HepG2 (cell line): ENCODE measurements at regions not wholly inside any gene's neighbourhood (a gene's known extent, or its start where the extent isn't known, plus 50 kb on each side); places are given as distances from the start of the nearest gene placed in this dataset.

ENCODE experiments used
- ATAC-seq: fragments of 200-7000 bp; cut with Tn5 transposase; 3 replicates; pipeline ENCODE4 v1.9.1; 2020; ENCODE audit warnings: mild to moderate bottlenecking, moderate library complexity
- BruUV-seq: library from RNA; stranded (reverse); fragments of 400-500 nt; replicated peaks from 2 replicates; lab custom pipeline; 2021; lab: Mats Ljungman, UMichigan
- CTCF ChIA-PET: fragments of 300-600 bp; formaldehyde crosslinking; extraction: SDS; loops from one replicate; lab custom pipeline; 2021; ENCODE audit warnings: low total read pairs, inconsistent platforms, low intra/inter-chr PET ratio; lab: Yijun Ruan, JAX
- POLR2A ChIA-PET: fragments of 350-600 bp; sonication (Branson Sonifier 250); formaldehyde crosslinking; loops from one replicate; lab custom pipeline; 2020; ENCODE audit warnings: antibody characterized with exemption, inconsistent platforms; lab: Yijun Ruan, JAX
- DNase-seq: peaks from one replicate; pipeline ENCODE4 v3.0.0-alpha.2; 2015; ENCODE audit warnings: low spot score
- FAIRE-seq: peaks from 3 replicates; lab custom pipeline; 2011; peaks lifted over from hg19 to GRCh38; lab: Jason Lieb, UNC
- H2AFZ ChIP-seq: one replicate; pipeline ENCODE4 v1.6.1; 2011; ENCODE audit warnings: low read length, inconsistent platforms
- H3K27ac ChIP-seq: fragments of 300-600 bp; 3 replicates; pipeline ENCODE4 v1.8.0; 2011; ENCODE audit warnings: mixed run types, mild to moderate bottlenecking, mixed read lengths, low read length, inconsistent platforms; ENCODE audit not compliant: insufficient read depth; ENCODE audit errors: extremely low read length
- H3K27me3 ChIP-seq, 2 experiments: fragments of 200-600 bp in 1 of 2; 2 replicates in 1 of 2; 3 replicates in 1 of 2; pipeline versions ENCODE4 v1.6.0 to v1.8.0; 2011; ENCODE audit warnings: low read length in 2 of 2, mild to moderate bottlenecking in 2 of 2, moderate library complexity in 2 of 2, inconsistent platforms in 1 of 2; ENCODE audit not compliant: insufficient read depth in 2 of 2, control insufficient read depth in 1 of 2
- H3K36me3 ChIP-seq, 2 experiments: fragments of 200-600 bp in 1 of 2; replicated peaks in 1 of 2; 2 replicates in 1 of 2; 3 replicates in 1 of 2; pipeline versions ENCODE4 v1.5.1 to v1.8.0; 2011; ENCODE audit warnings: low read length in 2 of 2, inconsistent platforms in 1 of 2; ENCODE audit not compliant: insufficient read depth in 2 of 2, control insufficient read depth in 1 of 2
- H3K4me1 ChIP-seq: 2 replicates; pipeline ENCODE4 v1.5.1; 2012; ENCODE audit warnings: low read length, inconsistent platforms; ENCODE audit not compliant: insufficient read depth
- H3K4me2 ChIP-seq: 2 replicates; pipeline ENCODE4 v1.6.0; 2011; ENCODE audit warnings: low read depth, low read length, inconsistent platforms
- H3K4me3 ChIP-seq, 3 experiments: fragments of 200-600 bp in 1 of 3; sonication (generic), shearing (Covaris generic) in 1 of 3; replicated peaks in 1 of 3; 2 replicates each; pipeline ENCODE4 v1.5.1; 2011 to 2016; ENCODE audit warnings: low read length in 3 of 3, inconsistent platforms in 2 of 3, low read depth in 2 of 3, mild to moderate bottlenecking in 2 of 3, control low read depth in 1 of 3, mixed read lengths in 1 of 3; ENCODE audit not compliant: insufficient read depth in 1 of 3
- H3K79me2 ChIP-seq: one replicate; pipeline ENCODE4 v1.6.1; 2011; ENCODE audit warnings: low read length, inconsistent platforms; ENCODE audit not compliant: insufficient read depth
- H3K9ac ChIP-seq: 2 replicates; pipeline ENCODE4 v1.6.0; 2011; ENCODE audit warnings: mild to moderate bottlenecking, low read depth, low read length, inconsistent platforms; ENCODE audit not compliant: insufficient read depth
- H3K9me3 ChIP-seq: 2 replicates; pipeline ENCODE4 v1.5.1; 2012; ENCODE audit warnings: mild to moderate bottlenecking, low read length
- H4K20me1 ChIP-seq: 2 replicates; pipeline ENCODE4 v1.6.0; 2011; ENCODE audit warnings: inconsistent platforms, mild to moderate bottlenecking, low read length, moderate library complexity; ENCODE audit not compliant: insufficient read depth
- ATF7 ChIP-seq, 2 experiments: fragments of 450-650 bp in 1 of 2; sonication (generic) in 1 of 2; formaldehyde crosslinking in 1 of 2; IDR thresholded peaks; 2 replicates each; pipeline versions ENCODE4 v1.4.0 to v1.6.1; 2016 to 2020; ENCODE audit warnings: antibody characterized with exemption in 1 of 2, mild to moderate bottlenecking in 1 of 2, missing genetic modification reagents in 1 of 2
- CREB1 ChIP-seq, 2 experiments: fragments of 450-650 bp in 1 of 2; IDR thresholded peaks; 2 replicates each; pipeline ENCODE4 v1.6.1; 2016 to 2017; ENCODE audit warnings: control low read depth in 1 of 2, mild to moderate bottlenecking in 1 of 2, missing compliant biosample characterization in 1 of 2, missing genetic modification characterization in 1 of 2
- FOXM1 ChIP-seq: sonication (generic); formaldehyde crosslinking; IDR thresholded peaks from 2 replicates; pipeline ENCODE4 v1.5.0; 2020; ENCODE audit warnings: missing genetic modification reagents
- PAXIP1 ChIP-seq: sonication (generic); formaldehyde crosslinking; conservative IDR thresholded peaks from 2 replicates; pipeline ENCODE4 v1.4.0; 2020; ENCODE audit warnings: mild to moderate bottlenecking, missing genetic modification reagents, moderate library complexity
- SALL1 ChIP-seq: sonication (generic); formaldehyde crosslinking; IDR thresholded peaks from 2 replicates; pipeline ENCODE4 v1.8.0; 2022; ENCODE audit warnings: mild to moderate bottlenecking, missing genetic modification reagents
- WGBS: methylation state at CpG from one replicate; pipeline ENCODE4 v1.1.6; 2017; ENCODE audit warnings: low lambda C conversion rate; 5-methylcytosine and 5-hydroxymethylcytosine counted together
- in situ Hi-C: cut with HindIII; loops from 2 replicates; pipeline ENCODE4 v1.10.0; 2017; ENCODE audit warnings: low pct_unique_long_range_greater_than_20kb; ENCODE audit not compliant: extremely low pct_ligation_motif_present
- intact Hi-C: fragments of 100-400 bp; cut with micrococcal nuclease; formaldehyde crosslinking; loops from one replicate; pipeline ENCODE4 v1.10.0; 2022; ENCODE audit not compliant: unreplicated experiment

- TF ChIP-seq SALL1 (CRISPR knock-in tag) (0 out of 2 replicates have a peak, but pooled peaks have one; percentile 32), PAXIP1 (peak; percentile 56; the same call in 1 of the 2 replicates)
- TF ChIP-seq, all 625 proteins: peak for 7
Measured at GRCh38 chr18:10090668-10091067, 176.9 kb downstream of the VAPA start (continued).

GRCh38 chr18:10093445-10093844, 179.6 kb downstream of the VAPA start:
- peaks cover 17% of the 10 kb centered on the region for H3K4me1 ChIP-seq
- no peak overlapping the region for H3K4me3 ChIP-seq
- no peaks in the 10 kb centered on the region for H3K9me3 ChIP-seq
- H3K79me2 ChIP-seq: no peaks in the 10 kb centered on the region
- H4K20me1 ChIP-seq: no peaks in the 10 kb centered on the region; the same call in 1 of the 2 replicates
- 66% methylated on average over 9 of the region's 10 CpGs for WGBS
- in situ Hi-C loops: no loop called here
- ChIA-PET POLR2A (no interaction called here), CTCF (no interaction called here)
- ATAC-seq (no peak), FAIRE-seq (no peak), DNase-seq (no peak)
- intact Hi-C loops: no loop called here
- BruUV-seq: no TSS peak
- TF ChIP-seq ATF7 (IDR thresholded peaks at IDR 0.05) (0 out of 2 replicates have a peak, but pooled peaks have one; percentile 5), ATF7 (CRISPR knock-in tag; IDR thresholded peaks at IDR 0.05) (no peak), FOXM1 (CRISPR knock-in tag) (no peak), CREB1 (IDR thresholded peaks at IDR 0.05) (peak; percentile 21; the same call in 1 of the 2 replicates), CREB1 (CRISPR knock-in tag; IDR thresholded peaks at IDR 0.05) (no peak)
- no peak overlapping the region for H2AFZ ChIP-seq
- no peak overlapping the region for H3K9ac ChIP-seq
- no peak overlapping the region for H3K27ac ChIP-seq
- no peak overlapping the region for H3K4me2 ChIP-seq
- no peaks in the 10 kb centered on the region; a peak in 1 of 5 replicates for H3K27me3 ChIP-seq
- H3K36me3 ChIP-seq: no peaks in the 10 kb centered on the region
